HG02981 (cell line): ENCODE measurements at regions not wholly inside any gene's neighbourhood (a gene's known extent, or its start where the extent isn't known, plus 50 kb on each side); places are given as distances from the start of the nearest gene placed in this dataset.

Source experiments
- ATAC-seq: cut with Tn5 transposase; IDR thresholded peaks from one replicate; pipeline ENCODE4 v1.9.1; 2021; ENCODE audit warnings: mild to moderate bottlenecking, moderate library complexity; ENCODE audit not compliant: unreplicated experiment

- no peak for ATAC-seq
Measured at GRCh38 chr12:90428465-90428864, 526.5 kb downstream of the CCER1 start.

- no peak for ATAC-seq
Measured at GRCh38 chr12:90423965-90424364, 531.0 kb downstream of the CCER1 start.

- ATAC-seq, result no peak
Measured at GRCh38 chr12:90410962-90411361, 544.0 kb downstream of the CCER1 start.

GRCh38 chr12:90407841-90408240 is 547.1 kb downstream of the CCER1 start:
- ATAC-seq, result no peak

- peak; percentile 92 for ATAC-seq
Measured at GRCh38 chr12:90404071-90404470, 550.9 kb downstream of the CCER1 start.

GRCh38 chr12:90401185-90401584 is 553.8 kb downstream of the CCER1 start:
- no peak for ATAC-seq

- no peak for ATAC-seq
Measured at GRCh38 chr12:90399357-90399756, 555.6 kb downstream of the CCER1 start.

GRCh38 chr12:90398285-90398836 is 556.6 kb downstream of the CCER1 start:
- no peak for ATAC-seq

- ATAC-seq, result no peak
Measured at GRCh38 chr12:90396556-90396955, 558.4 kb downstream of the CCER1 start.

- no peak for ATAC-seq
Measured at GRCh38 chr12:90393652-90394051, 561.3 kb downstream of the CCER1 start.

GRCh38 chr12:90393089-90393488 is 561.9 kb downstream of the CCER1 start:
- ATAC-seq, result no peak

- no peak for ATAC-seq
Measured at GRCh38 chr12:90390947-90391346, 564.0 kb downstream of the CCER1 start.

GRCh38 chr12:90368081-90368480 is 586.9 kb downstream of the CCER1 start:
- ATAC-seq, result no peak

GRCh38 chr12:90366286-90366685 is 588.7 kb downstream of the CCER1 start:
- ATAC-seq, result no peak

GRCh38 chr12:90360300-90360699 is 594.7 kb downstream of the CCER1 start:
- ATAC-seq, result no peak

- ATAC-seq, result no peak
Measured at GRCh38 chr12:90355711-90356355, 599.1 kb downstream of the CCER1 start.

- no peak for ATAC-seq
Measured at GRCh38 chr12:90343966-90344365, 611.0 kb downstream of the CCER1 start.

- ATAC-seq, result no peak
Measured at GRCh38 chr12:90342081-90342480, 612.9 kb downstream of the CCER1 start.

- no peak for ATAC-seq
Measured at GRCh38 chr12:90339837-90340236, 615.1 kb downstream of the CCER1 start.

- ATAC-seq, result no peak
Measured at GRCh38 chr12:90338365-90338764, 616.6 kb downstream of the CCER1 start.

GRCh38 chr12:90337018-90337417 is 618.0 kb downstream of the CCER1 start:
- ATAC-seq, result no peak

GRCh38 chr12:90335566-90335965 is 619.4 kb downstream of the CCER1 start:
- no peak for ATAC-seq

GRCh38 chr12:90333939-90334338 is 621.0 kb downstream of the CCER1 start:
- no peak for ATAC-seq
